Duodenal mucosa (tissue), 2 donors: ENCODE measurements at regions not wholly inside any gene's neighbourhood (a gene's known extent, or its start where the extent isn't known, plus 50 kb on each side); places are given as distances from the start of the nearest gene placed in this dataset.
A peak's percentile ranks its signal among the peaks of the same experiment; 100 is the strongest.

Experiments used
- H3K27ac ChIP-seq: one replicate; pipeline ENCODE4 v1.7.0; 2013; ENCODE audit warnings: low read depth, low read length
- H3K27me3 ChIP-seq, 2 donors: one replicate each; pipeline ENCODE4 v1.7.0; 2013; ENCODE audit warnings: low read length in 2 of 2, control low read depth in 1 of 2; ENCODE audit not compliant: insufficient read depth in 2 of 2, control insufficient read depth in 1 of 2
- H3K36me3 ChIP-seq, 2 donors: one replicate each; pipeline ENCODE4 v1.7.0; 2013; ENCODE audit warnings: low read length in 2 of 2, control low read depth in 1 of 2; ENCODE audit not compliant: insufficient read depth in 2 of 2, control insufficient read depth in 1 of 2
- H3K4me1 ChIP-seq, 2 donors: one replicate each; pipeline ENCODE4 v1.7.0; 2013; ENCODE audit warnings: low read length in 2 of 2, control low read depth in 1 of 2; ENCODE audit not compliant: insufficient read depth in 2 of 2, control insufficient read depth in 1 of 2
- H3K4me3 ChIP-seq, 2 donors: one replicate each; pipeline ENCODE4 v1.7.0; 2013; ENCODE audit warnings: low read length in 2 of 2, low read depth in 1 of 2
- H3K9ac ChIP-seq, 2 donors: one replicate each; pipeline ENCODE4 v1.7.0; 2013; ENCODE audit warnings: low read length in 2 of 2, low read depth in 1 of 2
- H3K9me3 ChIP-seq, 2 donors: one replicate each; pipeline ENCODE4 v1.7.0; 2013; ENCODE audit warnings: low read length in 2 of 2, control low read depth in 1 of 2; ENCODE audit not compliant: control insufficient read depth in 1 of 2

GRCh38 chr14:97401714-97402113 is 604.5 kb downstream of the VRK1 start:
- Histone ChIP-seq H3K9me3 (no peaks in the 10 kb centered on the region), H3K27ac (no peak overlapping the region), H3K27me3 (no peaks in the 10 kb centered on the region), H3K4me3 (no peak overlapping the region), H3K36me3 (no peaks in the 10 kb centered on the region), H3K9ac (no peak overlapping the region), H3K4me1 (no peaks in the 10 kb centered on the region)

- H3K9ac ChIP-seq, result no peak overlapping the region
- H3K27me3 ChIP-seq, result peaks cover 0 to 2% of the 10 kb centered on the region in 2 donors
- H3K4me1 ChIP-seq, result no peaks in the 10 kb centered on the region
- H3K4me3 ChIP-seq, result no peak overlapping the region
- no peaks in the 10 kb centered on the region for H3K36me3 ChIP-seq
- H3K27ac ChIP-seq, result no peak overlapping the region
- no peaks in the 10 kb centered on the region for H3K9me3 ChIP-seq
Measured at GRCh38 chr14:97402279-97402678, 605.1 kb downstream of the VRK1 start.

GRCh38 chr14:97407701-97408407 is 610.7 kb downstream of the VRK1 start:
- Histone ChIP-seq H3K4me3 (no peak overlapping the region), H3K4me1 (no peaks in the 10 kb centered on the region), H3K27ac (no peak overlapping the region), H3K36me3 (no peaks in the 10 kb centered on the region), H3K27me3 (peaks cover 29 to 39% of the 10 kb centered on the region in 2 donors), H3K9me3 (no peaks in the 10 kb centered on the region), H3K9ac (no peak overlapping the region)

- Histone ChIP-seq H3K9me3 (no peaks in the 10 kb centered on the region), H3K9ac (no peak overlapping the region), H3K4me1 (no peaks in the 10 kb centered on the region), H3K27me3 (peaks cover 35 to 45% of the 10 kb centered on the region in 2 donors), H3K36me3 (no peaks in the 10 kb centered on the region), H3K4me3 (no peak overlapping the region), H3K27ac (no peak overlapping the region)
Measured at GRCh38 chr14:97408503-97408902, 611.3 kb downstream of the VRK1 start.

GRCh38 chr14:97408937-97409815 is 612.0 kb downstream of the VRK1 start:
- no peak overlapping the region for H3K4me3 ChIP-seq
- no peaks in the 10 kb centered on the region for H3K9me3 ChIP-seq
- peaks cover 39 to 52% of the 10 kb centered on the region in 2 donors for H3K27me3 ChIP-seq
- H3K36me3 ChIP-seq, result no peaks in the 10 kb centered on the region
- no peaks in the 10 kb centered on the region for H3K4me1 ChIP-seq
- H3K27ac ChIP-seq, result no peak overlapping the region
- H3K9ac ChIP-seq, result no peak overlapping the region

- Histone ChIP-seq H3K36me3 (no peaks in the 10 kb centered on the region), H3K4me3 (no peak overlapping the region), H3K9me3 (no peaks in the 10 kb centered on the region), H3K27me3 (peaks cover 48 to 66% of the 10 kb centered on the region in 2 donors), H3K27ac (no peak overlapping the region), H3K4me1 (no peaks in the 10 kb centered on the region), H3K9ac (no peak overlapping the region)
Measured at GRCh38 chr14:97410667-97411620, 613.8 kb downstream of the VRK1 start.

- peaks cover 48 to 66% of the 10 kb centered on the region in 2 donors for H3K27me3 ChIP-seq
- H3K9me3 ChIP-seq, result no peaks in the 10 kb centered on the region
- H3K36me3 ChIP-seq, result no peaks in the 10 kb centered on the region
- H3K9ac ChIP-seq, result no peak overlapping the region
- no peak overlapping the region for H3K27ac ChIP-seq
- no peak overlapping the region for H3K4me3 ChIP-seq
- H3K4me1 ChIP-seq, result no peaks in the 10 kb centered on the region
Measured at GRCh38 chr14:97411938-97412612, 614.9 kb downstream of the VRK1 start.

GRCh38 chr14:97413022-97413539 is 615.9 kb downstream of the VRK1 start:
- Histone ChIP-seq H3K4me3 (peak overlapping the region; percentile 41 to 48), H3K27me3 (peaks cover 39 to 66% of the 10 kb centered on the region in 2 donors), H3K9ac (no peak overlapping the region), H3K4me1 (no peaks in the 10 kb centered on the region), H3K9me3 (no peaks in the 10 kb centered on the region), H3K36me3 (no peaks in the 10 kb centered on the region), H3K27ac (no peak overlapping the region)

GRCh38 chr14:97413966-97414717 is 617.0 kb downstream of the VRK1 start:
- H3K4me1 ChIP-seq, result no peaks in the 10 kb centered on the region
- no peak overlapping the region for H3K4me3 ChIP-seq
- no peaks in the 10 kb centered on the region for H3K36me3 ChIP-seq
- no peaks in the 10 kb centered on the region for H3K9me3 ChIP-seq
- H3K27me3 ChIP-seq, result peaks cover 34 to 56% of the 10 kb centered on the region in 2 donors
- no peak overlapping the region for H3K9ac ChIP-seq
- no peak overlapping the region for H3K27ac ChIP-seq
